ENCODE measurements at regions not wholly inside any gene's neighbourhood (a gene's known extent, or its start where the extent isn't known, plus 50 kb on each side); places are given as distances from the start of the nearest gene placed in this dataset.

DNA sequence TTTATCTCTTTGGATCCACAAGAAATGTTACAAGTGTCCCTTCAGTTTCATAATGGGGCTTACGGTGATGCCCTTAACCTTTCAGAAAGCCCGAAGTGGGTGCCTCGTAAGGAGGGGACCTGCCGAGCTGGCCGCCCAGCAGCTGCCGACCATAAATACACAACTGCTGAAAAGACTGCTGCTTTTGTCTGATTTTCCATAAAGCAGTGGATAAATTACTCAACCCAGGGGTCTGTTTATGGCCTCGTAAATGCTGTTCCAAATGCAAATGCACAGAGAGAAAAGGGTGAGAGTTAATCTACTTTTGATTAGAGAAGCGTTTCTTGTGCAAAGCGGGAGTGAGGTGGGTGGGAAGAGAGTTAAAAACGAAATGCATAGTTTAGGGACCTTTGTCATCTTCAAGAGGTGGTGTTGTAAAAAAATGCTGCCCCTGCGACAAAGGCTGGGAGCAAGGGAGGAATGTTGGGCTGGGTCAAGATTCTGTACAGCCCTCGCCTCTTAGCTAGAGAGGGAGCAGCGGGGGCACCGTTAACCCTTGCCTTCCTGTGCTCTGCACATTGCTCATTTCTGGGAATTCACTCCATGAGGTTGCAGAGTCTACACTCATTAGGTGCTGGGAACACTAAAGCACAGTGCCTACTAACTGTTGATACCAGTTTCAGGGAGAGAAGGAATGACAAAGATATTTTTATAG, 112.0 kb upstream of the MTHFD1L start:
- TF ChIP-seq, protein P1, sequence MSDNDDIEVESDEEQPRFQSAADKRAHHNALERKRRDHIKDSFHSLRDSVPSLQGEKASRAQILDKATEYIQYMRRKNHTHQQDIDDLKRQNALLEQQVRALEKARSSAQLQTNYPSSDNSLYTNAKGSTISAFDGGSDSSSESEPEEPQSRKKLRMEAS (IDR thresholded peaks at IDR 0.05), result no peak
- TF ChIP-seq, protein P2, sequence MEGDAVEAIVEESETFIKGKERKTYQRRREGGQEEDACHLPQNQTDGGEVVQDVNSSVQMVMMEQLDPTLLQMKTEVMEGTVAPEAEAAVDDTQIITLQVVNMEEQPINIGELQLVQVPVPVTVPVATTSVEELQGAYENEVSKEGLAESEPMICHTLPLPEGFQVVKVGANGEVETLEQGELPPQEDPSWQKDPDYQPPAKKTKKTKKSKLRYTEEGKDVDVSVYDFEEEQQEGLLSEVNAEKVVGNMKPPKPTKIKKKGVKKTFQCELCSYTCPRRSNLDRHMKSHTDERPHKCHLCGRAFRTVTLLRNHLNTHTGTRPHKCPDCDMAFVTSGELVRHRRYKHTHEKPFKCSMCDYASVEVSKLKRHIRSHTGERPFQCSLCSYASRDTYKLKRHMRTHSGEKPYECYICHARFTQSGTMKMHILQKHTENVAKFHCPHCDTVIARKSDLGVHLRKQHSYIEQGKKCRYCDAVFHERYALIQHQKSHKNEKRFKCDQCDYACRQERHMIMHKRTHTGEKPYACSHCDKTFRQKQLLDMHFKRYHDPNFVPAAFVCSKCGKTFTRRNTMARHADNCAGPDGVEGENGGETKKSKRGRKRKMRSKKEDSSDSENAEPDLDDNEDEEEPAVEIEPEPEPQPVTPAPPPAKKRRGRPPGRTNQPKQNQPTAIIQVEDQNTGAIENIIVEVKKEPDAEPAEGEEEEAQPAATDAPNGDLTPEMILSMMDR (IDR thresholded peaks at IDR 0.05; ENCODE audit: control extremely low read depth in 1 of 3, insufficient read depth in 1 of 3, low read depth in 1 of 3, low read length in 3 of 3), result no peak
- TF ChIP-seq, protein P3, sequence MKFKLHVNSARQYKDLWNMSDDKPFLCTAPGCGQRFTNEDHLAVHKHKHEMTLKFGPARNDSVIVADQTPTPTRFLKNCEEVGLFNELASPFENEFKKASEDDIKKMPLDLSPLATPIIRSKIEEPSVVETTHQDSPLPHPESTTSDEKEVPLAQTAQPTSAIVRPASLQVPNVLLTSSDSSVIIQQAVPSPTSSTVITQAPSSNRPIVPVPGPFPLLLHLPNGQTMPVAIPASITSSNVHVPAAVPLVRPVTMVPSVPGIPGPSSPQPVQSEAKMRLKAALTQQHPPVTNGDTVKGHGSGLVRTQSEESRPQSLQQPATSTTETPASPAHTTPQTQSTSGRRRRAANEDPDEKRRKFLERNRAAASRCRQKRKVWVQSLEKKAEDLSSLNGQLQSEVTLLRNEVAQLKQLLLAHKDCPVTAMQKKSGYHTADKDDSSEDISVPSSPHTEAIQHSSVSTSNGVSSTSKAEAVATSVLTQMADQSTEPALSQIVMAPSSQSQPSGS (IDR thresholded peaks at IDR 0.05; ENCODE audit: low read length), result no peak
- no peak for TF ChIP-seq YY1 (IDR thresholded peaks at IDR 0.05; ENCODE audit: low read depth, low read length)
- no peak for TF ChIP-seq FOSL1 (IDR thresholded peaks at IDR 0.05; ENCODE audit: insufficient read depth, low read depth, low read length)
- no peak for TF ChIP-seq PHF8 (conservative IDR thresholded peaks at IDR 0.05; ENCODE audit: low read depth, low read length)

Data from H1 (cell line).